ENCODE measurements at regions not wholly inside any gene's neighbourhood (a gene's known extent, or its start where the extent isn't known, plus 50 kb on each side); places are given as distances from the start of the nearest gene placed in this dataset.

DNA sequence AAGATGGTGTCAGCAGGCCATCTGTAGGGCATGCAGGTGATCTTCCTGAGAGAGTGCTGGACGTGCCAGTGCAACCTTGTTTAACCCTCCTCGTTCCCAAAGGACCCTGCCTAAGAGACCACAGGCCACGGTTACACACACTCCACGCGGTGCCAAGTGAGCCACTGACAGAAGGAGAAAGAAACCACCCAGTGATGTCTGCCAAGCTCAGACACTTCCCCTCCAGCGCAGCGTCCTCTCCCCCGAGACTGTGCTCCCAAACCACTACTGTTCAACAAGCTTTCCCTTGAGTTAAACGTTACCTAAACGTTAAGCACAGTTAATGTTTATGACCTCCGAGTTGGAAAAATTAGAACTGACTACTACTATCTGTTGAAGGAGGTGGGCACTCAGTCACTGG is 119.1 kb upstream of the NCK2 start:
- TF ChIP-seq ZNF274 (IDR thresholded peaks at IDR 0.05; ENCODE audit: low read depth, low read length) (no peak), POLR2AphosphoS5 (IDR thresholded peaks at IDR 0.05; ENCODE audit: low read depth, low read length) (no peak), RAD21 (IDR thresholded peaks at IDR 0.05; ENCODE audit: low read depth) (no peak), YY1 (IDR thresholded peaks at IDR 0.05; ENCODE audit: extremely low read depth, insufficient replicate concordance, low read depth, low read length) (no peak), CBX3 (IDR thresholded peaks at IDR 0.05; ENCODE audit: low read depth) (no peak), SP1 (IDR thresholded peaks at IDR 0.05; ENCODE audit: low read depth) (no peak), TCF7L2 (IDR thresholded peaks at IDR 0.05; ENCODE audit: borderline replicate concordance, extremely low read depth, insufficient read depth, insufficient read length) (no peak), ELF1 (IDR thresholded peaks at IDR 0.05; ENCODE audit: borderline replicate concordance, low read depth) (no peak), JUND (IDR thresholded peaks at IDR 0.05) (no peak), EZH2 (IDR thresholded peaks at IDR 0.05) (no peak), FOSL1 (IDR thresholded peaks at IDR 0.05; ENCODE audit: low read depth) (no peak), SIN3A (IDR thresholded peaks at IDR 0.05; ENCODE audit: low read depth) (no peak), EGR1 (IDR thresholded peaks at IDR 0.05; ENCODE audit: low read depth) (no peak), ZFX (IDR thresholded peaks at IDR 0.05) (no peak)
- TF ChIP-seq, protein P1, sequence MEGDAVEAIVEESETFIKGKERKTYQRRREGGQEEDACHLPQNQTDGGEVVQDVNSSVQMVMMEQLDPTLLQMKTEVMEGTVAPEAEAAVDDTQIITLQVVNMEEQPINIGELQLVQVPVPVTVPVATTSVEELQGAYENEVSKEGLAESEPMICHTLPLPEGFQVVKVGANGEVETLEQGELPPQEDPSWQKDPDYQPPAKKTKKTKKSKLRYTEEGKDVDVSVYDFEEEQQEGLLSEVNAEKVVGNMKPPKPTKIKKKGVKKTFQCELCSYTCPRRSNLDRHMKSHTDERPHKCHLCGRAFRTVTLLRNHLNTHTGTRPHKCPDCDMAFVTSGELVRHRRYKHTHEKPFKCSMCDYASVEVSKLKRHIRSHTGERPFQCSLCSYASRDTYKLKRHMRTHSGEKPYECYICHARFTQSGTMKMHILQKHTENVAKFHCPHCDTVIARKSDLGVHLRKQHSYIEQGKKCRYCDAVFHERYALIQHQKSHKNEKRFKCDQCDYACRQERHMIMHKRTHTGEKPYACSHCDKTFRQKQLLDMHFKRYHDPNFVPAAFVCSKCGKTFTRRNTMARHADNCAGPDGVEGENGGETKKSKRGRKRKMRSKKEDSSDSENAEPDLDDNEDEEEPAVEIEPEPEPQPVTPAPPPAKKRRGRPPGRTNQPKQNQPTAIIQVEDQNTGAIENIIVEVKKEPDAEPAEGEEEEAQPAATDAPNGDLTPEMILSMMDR (IDR thresholded peaks at IDR 0.05 in 2 of 3, conservative IDR thresholded peaks at IDR 0.05 in 1 of 3; ENCODE audit: borderline replicate concordance in 1 of 3, insufficient read depth in 1 of 3, low read depth in 2 of 3, low read length in 2 of 3), result no peak
- TF ChIP-seq, protein P2, sequence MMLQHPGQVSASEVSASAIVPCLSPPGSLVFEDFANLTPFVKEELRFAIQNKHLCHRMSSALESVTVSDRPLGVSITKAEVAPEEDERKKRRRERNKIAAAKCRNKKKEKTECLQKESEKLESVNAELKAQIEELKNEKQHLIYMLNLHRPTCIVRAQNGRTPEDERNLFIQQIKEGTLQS (IDR thresholded peaks at IDR 0.05), result no peak
- intact Hi-C loops (cut with micrococcal nuclease), result no loop called here

More for the DNA sequence above, 119.1 kb upstream of the NCK2 start:
- ATAC-seq (no peak), DNase-seq (ENCODE audit: low read depth, low spot score) (no peak)
- H3K4me3 ChIP-seq (replicated peaks in 1 of 2; ENCODE audit: low read depth in 1 of 2, low read length in 2 of 2), result no peak overlapping the region
- H3K4me1 ChIP-seq (ENCODE audit: control insufficient read depth in 1 of 2, insufficient read depth in 2 of 2, low read length in 2 of 2), result no peaks in the 10 kb centered on the region
- H3K9me3 ChIP-seq (ENCODE audit: control insufficient read depth in 1 of 2, insufficient read depth in 1 of 2, low read depth in 1 of 2, low read length in 2 of 2), result no peaks in the 10 kb centered on the region
- H4K20me1 ChIP-seq (ENCODE audit: insufficient read depth), result no peaks in the 10 kb centered on the region
- RAD21 ChIA-PET (ENCODE audit: low non-redundant PET in 1 of 2, low total read pairs in 2 of 2, uncharacterized antibody in 2 of 2, unreplicated experiment in 2 of 2), result no interaction called here
- peaks cover 85% of the 10 kb centered on the region for H3K27me3 ChIP-seq (ENCODE audit: insufficient read depth, low read length)
- POLR2A ChIA-PET, result no interaction called here
- H3K9ac ChIP-seq (ENCODE audit: low read length), result no peak overlapping the region
- no TSS peak for BruUV-seq (replicated peaks)
- H3K79me2 ChIP-seq (ENCODE audit: insufficient read depth, low read length), result no peaks in the 10 kb centered on the region
- CTCF ChIA-PET, result no interaction called here
- no peaks in the 10 kb centered on the region for H3K9me2 ChIP-seq (ENCODE audit: insufficient read depth)
- H3K36me3 ChIP-seq (ENCODE audit: control insufficient read depth in 1 of 2, insufficient read depth in 2 of 2, low read length in 2 of 2), result no peaks in the 10 kb centered on the region
- no peak overlapping the region for H2AFZ ChIP-seq (ENCODE audit: low read depth, low read length, poor library complexity, severe bottlenecking)
- no peak overlapping the region for H3K4me2 ChIP-seq (ENCODE audit: low read length)
- no peak overlapping the region for H3K27ac ChIP-seq (ENCODE audit: low read depth, low read length)

Measured in HCT116 (cell line).